ENCODE measurements at regions not wholly inside any gene's neighbourhood (a gene's known extent, or its start where the extent isn't known, plus 50 kb on each side); places are given as distances from the start of the nearest gene placed in this dataset.
"Not testable (repeated sequence)": the region's sequence is repeated elsewhere in the genome, so short reads cannot be mapped to it uniquely, and the experiment has no call there.

GRCh38 chr13:76300688-76301087, 585.5 kb downstream of the KCTD12 start:
- no peak overlapping the region for H2AFZ ChIP-seq
- no peak for DNase-seq
- no peaks in the 10 kb centered on the region for H3K9me3 ChIP-seq (ENCODE audit: insufficient read depth, low read depth)
- BruUV-seq (replicated peaks) = no TSS peak
- no peaks in the 10 kb centered on the region for H3K79me2 ChIP-seq (ENCODE audit: low read depth)
- CTCF ChIA-PET = no interaction called here
- no peak overlapping the region for H3K4me3 ChIP-seq
- POLR2A ChIA-PET (ENCODE audit: unreplicated experiment) = no interaction called here
- H3F3A ChIP-seq (ENCODE audit: insufficient read depth, low read depth) = no peaks in the 10 kb centered on the region
- H3K27ac ChIP-seq = no peak overlapping the region
- no peaks in the 10 kb centered on the region for H3K27me3 ChIP-seq (ENCODE audit: insufficient read depth, low read depth)
- intact Hi-C loops (cut with micrococcal nuclease; ENCODE audit: unreplicated experiment) = no loop called here
- no peaks in the 10 kb centered on the region for H3K36me3 ChIP-seq (ENCODE audit: low read depth)
- H3K4me1 ChIP-seq (replicated peaks; ENCODE audit: insufficient read depth) = no peaks in the 10 kb centered on the region
- no peak overlapping the region for H3K4me2 ChIP-seq
- TF ChIP-seq EZH2 (IDR thresholded peaks at IDR 0.05; ENCODE audit: low read depth) (no peak), CTCF (conservative IDR thresholded peaks at IDR 0.05) (no peak)
- no peaks in the 10 kb centered on the region for H4K20me1 ChIP-seq (ENCODE audit: insufficient read depth)
- no peaks in the 10 kb centered on the region for H3K9me2 ChIP-seq (ENCODE audit: insufficient read depth)

- no peak overlapping the region for H3K4me3 ChIP-seq
- H3F3A ChIP-seq (ENCODE audit: insufficient read depth, low read depth) = 0 out of 2 replicates have a peak, but pooled peaks cover 4% of the 10 kb centered on the region
- H3K27ac ChIP-seq = no peak overlapping the region
- no peaks in the 10 kb centered on the region for H3K27me3 ChIP-seq (ENCODE audit: insufficient read depth, low read depth)
- no peak overlapping the region for H2AFZ ChIP-seq
- H3K4me2 ChIP-seq = no peak overlapping the region
- CTCF ChIA-PET = no interaction called here
- no peak for DNase-seq
- H3K9me3 ChIP-seq (ENCODE audit: insufficient read depth, low read depth) = no peaks in the 10 kb centered on the region; the same call in 1 of the 2 replicates
- H3K4me1 ChIP-seq (replicated peaks; ENCODE audit: insufficient read depth) = 0 out of 2 replicates have a peak, but pooled peaks cover 5% of the 10 kb centered on the region
- H3K79me2 ChIP-seq (ENCODE audit: low read depth) = no peaks in the 10 kb centered on the region
- H4K20me1 ChIP-seq (ENCODE audit: insufficient read depth) = no peaks in the 10 kb centered on the region
- no peak for TF ChIP-seq CTCF (conservative IDR thresholded peaks at IDR 0.05)
- TF ChIP-seq EZH2 (IDR thresholded peaks at IDR 0.05; ENCODE audit: low read depth) = no peak
- H3K36me3 ChIP-seq (ENCODE audit: low read depth) = no peaks in the 10 kb centered on the region
- POLR2A ChIA-PET (ENCODE audit: unreplicated experiment) = no interaction called here
- intact Hi-C loops (cut with micrococcal nuclease; ENCODE audit: unreplicated experiment) = no loop called here
- BruUV-seq (replicated peaks) = no TSS peak
- no peaks in the 10 kb centered on the region for H3K9me2 ChIP-seq (ENCODE audit: insufficient read depth)
Measured at GRCh38 chr13:76297331-76297730, 588.9 kb downstream of the KCTD12 start.

GRCh38 chr13:76296751-76297150, 589.5 kb downstream of the KCTD12 start:
- no peaks in the 10 kb centered on the region for H3K79me2 ChIP-seq (ENCODE audit: low read depth)
- H3K36me3 ChIP-seq (ENCODE audit: low read depth) = no peaks in the 10 kb centered on the region
- H3K4me3 ChIP-seq = no peak overlapping the region
- no peak overlapping the region for H2AFZ ChIP-seq
- H3K27ac ChIP-seq = no peak overlapping the region
- CTCF ChIA-PET = no interaction called here
- H3K4me1 ChIP-seq (replicated peaks; ENCODE audit: insufficient read depth) = 0 out of 2 replicates have a peak, but pooled peaks cover 5% of the 10 kb centered on the region
- intact Hi-C loops (cut with micrococcal nuclease; ENCODE audit: unreplicated experiment) = no loop called here
- no peaks in the 10 kb centered on the region for H4K20me1 ChIP-seq (ENCODE audit: insufficient read depth)
- no TSS peak for BruUV-seq (replicated peaks)
- no peak for DNase-seq
- H3K4me2 ChIP-seq = no peak overlapping the region
- no peaks in the 10 kb centered on the region; the same call in 1 of the 2 replicates for H3K9me3 ChIP-seq (ENCODE audit: insufficient read depth, low read depth)
- POLR2A ChIA-PET (ENCODE audit: unreplicated experiment) = no interaction called here
- TF ChIP-seq CTCF (conservative IDR thresholded peaks at IDR 0.05) (no peak), EZH2 (IDR thresholded peaks at IDR 0.05; ENCODE audit: low read depth) (no peak)
- H3K27me3 ChIP-seq (ENCODE audit: insufficient read depth, low read depth) = no peaks in the 10 kb centered on the region
- H3K9me2 ChIP-seq (ENCODE audit: insufficient read depth) = no peaks in the 10 kb centered on the region
- H3F3A ChIP-seq (ENCODE audit: insufficient read depth, low read depth) = 0 out of 2 replicates have a peak, but pooled peaks cover 4% of the 10 kb centered on the region

- H3K27ac ChIP-seq; H3K36me3 ChIP-seq (ENCODE audit: low read depth); H3K4me1 ChIP-seq (replicated peaks; ENCODE audit: insufficient read depth); H3K9me2 ChIP-seq (ENCODE audit: insufficient read depth); H3K4me2 ChIP-seq; CTCF ChIA-PET; BruUV-seq (replicated peaks); H3K9me3 ChIP-seq (ENCODE audit: insufficient read depth, low read depth); H3K4me3 ChIP-seq; H3F3A ChIP-seq (ENCODE audit: insufficient read depth, low read depth); DNase-seq; H4K20me1 ChIP-seq (ENCODE audit: insufficient read depth); H3K79me2 ChIP-seq (ENCODE audit: low read depth); H2AFZ ChIP-seq; POLR2A ChIA-PET (ENCODE audit: unreplicated experiment); intact Hi-C loops (cut with micrococcal nuclease; ENCODE audit: unreplicated experiment); H3K27me3 ChIP-seq (ENCODE audit: insufficient read depth, low read depth): not testable (repeated sequence)
Measured at GRCh38 chr13:76295020-76295419, 591.2 kb downstream of the KCTD12 start.
